Ishikawa (cell line): ENCODE measurements at regions not wholly inside any gene's neighbourhood (a gene's known extent, or its start where the extent isn't known, plus 50 kb on each side); places are given as distances from the start of the nearest gene placed in this dataset.

ENCODE experiments used
- CEBPB ChIP-seq: IDR thresholded peaks from 2 replicates; pipeline ENCODE4 v1.6.1; 2012
- CREB1 ChIP-seq: IDR thresholded peaks from 2 replicates; pipeline ENCODE4 v1.6.1; 2012; ENCODE audit warnings: low read depth
- EGR1 ChIP-seq: IDR thresholded peaks from 2 replicates; pipeline ENCODE4 v1.6.1; 2012
- EP300 ChIP-seq: IDR thresholded peaks from 2 replicates; pipeline ENCODE4 v1.6.1; 2012; ENCODE audit warnings: borderline replicate concordance
- FOXM1 ChIP-seq: IDR thresholded peaks from 2 replicates; pipeline ENCODE4 v1.6.1; 2012; ENCODE audit warnings: low read depth, borderline replicate concordance
- NFIC ChIP-seq: IDR thresholded peaks from 2 replicates; pipeline ENCODE4 v1.6.1; 2012
- RAD21 ChIP-seq: IDR thresholded peaks from 2 replicates; pipeline ENCODE4 v1.6.1; 2012; ENCODE audit warnings: low read depth
- REST ChIP-seq: IDR thresholded peaks from 2 replicates; pipeline ENCODE4 v1.6.1; 2012; ENCODE audit warnings: low read depth, mild to moderate bottlenecking
- TAF1 ChIP-seq: IDR thresholded peaks from 2 replicates; pipeline ENCODE4 v1.6.1; 2012; ENCODE audit warnings: low read depth, mild to moderate bottlenecking
- TCF12 ChIP-seq: IDR thresholded peaks from 2 replicates; pipeline ENCODE4 v1.6.1; 2012; ENCODE audit warnings: low read depth
- TEAD4 ChIP-seq: IDR thresholded peaks from 2 replicates; pipeline ENCODE4 v1.6.1; 2012
- USF1 ChIP-seq: IDR thresholded peaks from 2 replicates; pipeline ENCODE4 v1.6.1; 2012
- YY1 ChIP-seq: IDR thresholded peaks from 2 replicates; pipeline ENCODE4 v1.6.1; 2012; ENCODE audit warnings: low read depth
- ZBTB7A ChIP-seq: IDR thresholded peaks from 2 replicates; pipeline ENCODE4 v1.6.1; 2012; ENCODE audit warnings: low read depth
- TF ChIP-seq, protein P1 (sequence below): IDR thresholded peaks from 2 replicates; pipeline ENCODE4 v1.6.1; 2012

DNA sequence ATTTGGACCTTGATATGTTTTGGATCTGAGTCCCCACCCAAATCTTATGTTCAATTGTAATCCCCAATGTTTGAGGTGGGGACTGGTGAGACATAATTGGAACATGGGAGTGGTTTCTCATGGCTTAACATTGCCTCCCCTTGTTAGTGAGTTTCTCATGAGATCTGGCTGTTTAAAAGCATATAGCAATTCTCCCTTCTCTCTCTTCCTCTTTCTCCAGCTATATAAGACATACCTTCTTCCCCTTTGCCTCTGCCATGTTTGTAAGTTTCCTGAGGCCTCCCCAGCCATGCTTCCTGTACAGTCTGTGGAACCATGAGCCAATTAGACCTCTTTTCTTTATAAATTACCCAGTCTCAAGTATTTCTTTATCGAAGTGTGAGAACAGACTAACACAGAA lies 692.4 kb downstream of the KCNT2 start:
- TF ChIP-seq CREB1: no peak
- no peak for TF ChIP-seq YY1
- no peak for TF ChIP-seq EP300
- no peak for TF ChIP-seq USF1
- TF ChIP-seq EGR1: no peak
- no peak for TF ChIP-seq TAF1
- no peak for TF ChIP-seq RAD21
- TF ChIP-seq NFIC: no peak
- TF ChIP-seq CEBPB: no peak
- no peak for TF ChIP-seq TCF12
- TF ChIP-seq, protein P1, sequence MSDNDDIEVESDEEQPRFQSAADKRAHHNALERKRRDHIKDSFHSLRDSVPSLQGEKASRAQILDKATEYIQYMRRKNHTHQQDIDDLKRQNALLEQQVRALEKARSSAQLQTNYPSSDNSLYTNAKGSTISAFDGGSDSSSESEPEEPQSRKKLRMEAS: no peak
- no peak for TF ChIP-seq REST
- TF ChIP-seq ZBTB7A: no peak

GRCh38 chr1:195909061-195909460 lies 699.2 kb downstream of the KCNT2 start:
- no peak for TF ChIP-seq EGR1
- no peak for TF ChIP-seq EP300
- no peak for TF ChIP-seq TCF12
- no peak for TF ChIP-seq RAD21
- no peak for TF ChIP-seq TAF1
- no peak for TF ChIP-seq YY1

DNA sequence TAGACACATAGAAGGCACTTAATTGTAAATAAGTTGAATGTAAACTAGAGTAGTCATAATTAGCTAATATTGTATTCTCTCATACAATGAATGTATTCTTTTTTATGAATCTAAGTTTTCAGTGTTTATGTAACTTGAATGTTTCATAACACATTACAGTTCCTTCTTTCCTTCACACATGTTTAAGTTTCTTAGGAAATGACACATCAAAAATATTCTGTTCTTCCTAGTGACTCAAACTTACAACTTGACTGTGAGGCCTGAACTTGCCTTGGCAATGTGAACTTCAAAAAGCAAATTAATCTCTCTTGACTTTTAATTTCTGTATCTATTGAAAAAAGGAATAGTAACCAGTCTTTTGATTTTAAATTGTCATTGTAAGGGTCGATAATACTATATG lies 700.1 kb downstream of the KCNT2 start:
- no peak for TF ChIP-seq TCF12
- no peak for TF ChIP-seq TAF1
- no peak for TF ChIP-seq CEBPB
- no peak for TF ChIP-seq RAD21
- no peak for TF ChIP-seq REST
- TF ChIP-seq ZBTB7A: no peak
- TF ChIP-seq EGR1: no peak
- no peak for TF ChIP-seq EP300
- TF ChIP-seq, protein P1: no peak
- no peak for TF ChIP-seq USF1

DNA sequence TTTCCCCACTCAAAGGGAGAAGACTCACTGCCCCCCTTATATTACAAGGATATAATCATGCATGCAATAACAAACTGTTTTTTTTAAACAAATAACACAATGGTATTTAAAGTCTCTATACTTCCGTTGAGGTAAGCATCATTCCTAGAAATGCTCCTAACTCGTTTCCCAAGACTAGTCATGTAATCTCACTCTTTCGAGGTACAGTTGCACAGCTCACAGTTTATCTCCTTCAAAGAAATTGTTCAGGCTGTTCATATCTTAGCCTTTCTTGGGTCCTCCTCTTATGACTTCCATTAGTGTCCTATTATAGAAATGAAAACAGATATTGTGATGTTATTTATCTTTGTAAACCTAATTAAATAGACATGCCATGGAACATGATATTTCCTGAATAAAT lies 705.0 kb downstream of the KCNT2 start:
- no peak for TF ChIP-seq TCF12
- TF ChIP-seq FOXM1: no peak
- no peak for TF ChIP-seq CREB1
- TF ChIP-seq EGR1: no peak
- TF ChIP-seq YY1: no peak
- TF ChIP-seq RAD21: no peak
- no peak for TF ChIP-seq NFIC
- TF ChIP-seq ZBTB7A: no peak
- TF ChIP-seq, protein P1: no peak
- TF ChIP-seq EP300: no peak
- TF ChIP-seq CEBPB: no peak
- TF ChIP-seq TAF1: no peak
- no peak for TF ChIP-seq REST
- TF ChIP-seq TEAD4: no peak
- no peak for TF ChIP-seq USF1

DNA sequence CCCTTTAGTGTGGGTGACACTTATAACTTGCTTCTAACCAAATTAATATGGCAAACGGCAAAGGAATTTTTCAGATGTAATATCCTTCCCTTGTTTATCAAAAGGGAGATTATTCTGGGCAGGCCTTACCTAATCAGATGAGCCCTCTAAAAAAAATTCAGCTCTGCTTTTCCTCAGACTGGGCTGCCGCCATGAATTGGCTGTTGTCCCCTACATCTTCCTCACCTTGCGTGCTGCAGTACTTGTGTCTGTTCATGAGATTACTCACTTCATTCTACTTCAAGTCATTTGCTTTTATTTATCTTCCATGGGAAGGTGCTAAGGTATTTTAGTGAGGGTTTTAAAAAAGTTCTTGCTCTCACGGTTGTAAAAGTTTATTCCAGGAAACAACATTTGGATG lies 705.5 kb downstream of the KCNT2 start:
- no peak for TF ChIP-seq FOXM1
- no peak for TF ChIP-seq ZBTB7A
- no peak for TF ChIP-seq TAF1
- no peak for TF ChIP-seq TCF12
- no peak for TF ChIP-seq YY1
- no peak for TF ChIP-seq RAD21
- no peak for TF ChIP-seq REST
- TF ChIP-seq USF1: no peak
